H1 (cell line): ENCODE measurements at regions not wholly inside any gene's neighbourhood (a gene's known extent, or its start where the extent isn't known, plus 50 kb on each side); places are given as distances from the start of the nearest gene placed in this dataset.

Source experiments
- CTCF ChIA-PET: fragments of 300-600 bp; sonication (Branson Sonifier 250); formaldehyde crosslinking; loops from one replicate; lab custom pipeline; 2021; ENCODE audit not compliant: partially characterized antibody; lab: Charles Lee
- POLR2A ChIA-PET: fragments of 300-600 bp; sonication (Branson Sonifier 250); formaldehyde crosslinking; loops from one replicate; lab custom pipeline; 2021; ENCODE audit warnings: inconsistent platforms; ENCODE audit not compliant: partially characterized antibody; lab: Charles Lee
- DNase-seq, 2 experiments: peaks; one replicate each; pipeline versions ENCODE4 v3.0.0 to v3.0.0-alpha.2; 2010 to 2022; ENCODE audit warnings: low spot score in 2 of 2, low read depth in 1 of 2, mixed read lengths in 1 of 2
- FAIRE-seq: peaks from 2 replicates; lab custom pipeline; 2011; peaks lifted over from hg19 to GRCh38; lab: Jason Lieb, UNC
- H2AFZ ChIP-seq: 2 replicates; pipeline ENCODE4 v1.8.1; 2012; ENCODE audit warnings: low read length, inconsistent platforms
- H2AK5ac ChIP-seq: 2 replicates; pipeline ENCODE4 v1.6.1; 2013; ENCODE audit warnings: low read depth, low read length
- H2BK120ac ChIP-seq: replicated peaks from 2 replicates; pipeline ENCODE3; 2013; ENCODE audit warnings: low read depth, low read length, inconsistent platforms
- H2BK12ac ChIP-seq: 2 replicates; pipeline ENCODE4 v1.6.1; 2013; ENCODE audit warnings: low read depth, low read length
- H2BK15ac ChIP-seq: 2 replicates; pipeline ENCODE4 v1.6.1; 2013; ENCODE audit warnings: low read length
- H2BK20ac ChIP-seq: 2 replicates; pipeline ENCODE4 v1.6.1; 2013; ENCODE audit warnings: low read length
- H2BK5ac ChIP-seq: 2 replicates; pipeline ENCODE4 v1.6.1; 2013; ENCODE audit warnings: low read depth, low read length
- H3K14ac ChIP-seq: 2 replicates; pipeline ENCODE4 v1.6.1; 2013; ENCODE audit warnings: inconsistent platforms; ENCODE audit not compliant: insufficient read length
- H3K18ac ChIP-seq: 2 replicates; pipeline ENCODE4 v1.6.1; 2013; ENCODE audit warnings: low read length; ENCODE audit errors: extremely low read depth
- H3K23ac ChIP-seq: 2 replicates; pipeline ENCODE4 v1.6.1; 2013; ENCODE audit warnings: inconsistent platforms; ENCODE audit not compliant: insufficient read length
- H3K23me2 ChIP-seq: 2 replicates; pipeline ENCODE4 v1.6.1; 2013; ENCODE audit warnings: low read depth, low read length
- H3K27ac ChIP-seq: 2 replicates; pipeline ENCODE4 v1.6.1; 2011; ENCODE audit warnings: low read depth, low read length, inconsistent platforms
- H3K27me3 ChIP-seq, 4 experiments: replicated peaks in 1 of 4; 1 replicate in 1 of 4; 2 replicates in 3 of 4; pipeline versions ENCODE4 v1.6.1 to v1.8.1; 2011 to 2013; ENCODE audit warnings: low read length in 3 of 4, mild to moderate bottlenecking in 3 of 4, inconsistent platforms in 2 of 4, mixed read lengths in 2 of 4, moderate library complexity in 1 of 4; ENCODE audit not compliant: control insufficient read depth in 3 of 4, insufficient read depth in 3 of 4; ENCODE audit errors: extremely low read depth in 1 of 4
- H3K36me3 ChIP-seq, 4 experiments: 2 replicates each; pipeline versions ENCODE4 v1.6.1 to v1.8.1; 2011 to 2013; ENCODE audit warnings: mild to moderate bottlenecking in 4 of 4, low read length in 3 of 4, moderate library complexity in 2 of 4, control low read depth in 1 of 4, inconsistent platforms in 1 of 4; ENCODE audit not compliant: insufficient read depth in 4 of 4, control insufficient read depth in 2 of 4
- H3K4ac ChIP-seq: replicated peaks from 2 replicates; pipeline ENCODE3; 2013; ENCODE audit warnings: low read length, low read depth, mixed read lengths, inconsistent platforms; ENCODE audit not compliant: insufficient read length
- H3K4me1 ChIP-seq, 4 experiments: replicated peaks in 1 of 4; 1 replicate in 1 of 4; 2 replicates in 3 of 4; pipeline versions ENCODE4 v1.6.1 to v1.8.1; 2011 to 2013; ENCODE audit warnings: low read length in 3 of 4, inconsistent platforms in 2 of 4, mixed read lengths in 1 of 4; ENCODE audit not compliant: insufficient read depth in 4 of 4, control insufficient read depth in 3 of 4
- H3K4me2 ChIP-seq, 2 experiments: 2 replicates each; pipeline versions ENCODE4 v1.6.1 to v1.8.1; 2011 to 2013; ENCODE audit warnings: low read depth in 2 of 2, low read length in 2 of 2, control low read depth in 1 of 2, inconsistent platforms in 1 of 2, mild to moderate bottlenecking in 1 of 2; ENCODE audit not compliant: insufficient read depth in 1 of 2
- H3K4me3 ChIP-seq, 4 experiments: fragments of 200-600, 300-600 bp in 1 of 4; sonication (generic), shearing (Covaris generic), sonication (Bioruptor Twin) in 1 of 4; 2 replicates each; pipeline versions ENCODE4 v1.5.1 to v1.8.1; 2011 to 2016; ENCODE audit warnings: low read length in 4 of 4, low read depth in 3 of 4, control low read depth in 2 of 4, inconsistent platforms in 2 of 4, mild to moderate bottlenecking in 2 of 4, mixed read lengths in 1 of 4, moderate library complexity in 1 of 4; ENCODE audit not compliant: insufficient read depth in 2 of 4; ENCODE audit errors: extremely low read depth in 1 of 4
- H3K56ac ChIP-seq: replicated peaks from 2 replicates; pipeline ENCODE3; 2013; ENCODE audit warnings: low read depth, mild to moderate bottlenecking, mixed read lengths, low read length, inconsistent platforms; ENCODE audit not compliant: insufficient read length
- H3K79me1 ChIP-seq: 2 replicates; pipeline ENCODE4 v1.6.1; 2013; ENCODE audit warnings: low read depth, low read length, control low read depth
- H3K79me2 ChIP-seq, 2 experiments: 2 replicates each; pipeline versions ENCODE4 v1.6.1 to v1.8.1; 2012 to 2013; ENCODE audit warnings: low read length in 2 of 2, mild to moderate bottlenecking in 2 of 2, inconsistent platforms in 1 of 2; ENCODE audit not compliant: insufficient read depth in 2 of 2, control insufficient read depth in 1 of 2
- H3K9ac ChIP-seq, 4 experiments: replicated peaks in 1 of 4; 1 replicate in 1 of 4; 2 replicates in 3 of 4; pipeline versions ENCODE4 v1.6.1 to v1.8.1; 2011 to 2013; ENCODE audit warnings: low read depth in 3 of 4, low read length in 3 of 4, control low read depth in 2 of 4, mild to moderate bottlenecking in 2 of 4, moderate library complexity in 2 of 4, inconsistent platforms in 1 of 4; ENCODE audit errors: extremely low read depth in 1 of 4
- H3K9me3 ChIP-seq, 2 experiments: 2 replicates each; pipeline versions ENCODE4 v1.6.1 to v1.8.1; 2012 to 2013; ENCODE audit warnings: mild to moderate bottlenecking in 2 of 2, moderate library complexity in 2 of 2, control low read depth in 1 of 2, inconsistent platforms in 1 of 2, low read depth in 1 of 2, low read length in 1 of 2, mixed read lengths in 1 of 2; ENCODE audit not compliant: insufficient read depth in 2 of 2
- H4K20me1 ChIP-seq, 2 experiments: replicated peaks in 1 of 2; 2 replicates each; pipeline versions ENCODE3 to v1.8.1; 2011 to 2013; ENCODE audit warnings: inconsistent platforms in 2 of 2, low read length in 2 of 2, mild to moderate bottlenecking in 1 of 2; ENCODE audit not compliant: insufficient read depth in 2 of 2, control insufficient read depth in 1 of 2
- H4K5ac ChIP-seq: 2 replicates; pipeline ENCODE4 v1.6.1; 2013; ENCODE audit warnings: low read length, low read depth, mixed read lengths, inconsistent platforms; ENCODE audit not compliant: insufficient read length
- H4K8ac ChIP-seq: 2 replicates; pipeline ENCODE4 v1.8.0; 2013; ENCODE audit warnings: mild to moderate bottlenecking, moderate library complexity, low read length, inconsistent platforms; ENCODE audit not compliant: insufficient read depth; ENCODE audit errors: extremely low read depth
- H4K91ac ChIP-seq: replicated peaks from 2 replicates; pipeline ENCODE3; 2013; ENCODE audit warnings: low read length, mixed read lengths, inconsistent platforms; ENCODE audit not compliant: insufficient read length
- BACH1 ChIP-seq: IDR thresholded peaks from 2 replicates; pipeline ENCODE4 v1.6.1; 2012; ENCODE audit warnings: low read length, improper control_type of control experiment
- CHD1 ChIP-seq: IDR thresholded peaks from 2 replicates; pipeline ENCODE4 v1.6.1; 2012; ENCODE audit warnings: low read depth, low read length, improper control_type of control experiment
- EP300 ChIP-seq, 2 experiments: IDR thresholded peaks; 1 replicate in 1 of 2; 2 replicates in 1 of 2; pipeline ENCODE4 v1.6.1; 2011 to 2012; ENCODE audit warnings: low read depth in 2 of 2, low read length in 2 of 2, mild to moderate bottlenecking in 2 of 2, borderline replicate concordance in 1 of 2, inconsistent platforms in 1 of 2, moderate library complexity in 1 of 2
- EZH2 ChIP-seq: fragments of 200-600 bp; sonication (generic); IDR thresholded peaks from 2 replicates; pipeline ENCODE4 v1.7.1; 2012; ENCODE audit warnings: low read depth, mild to moderate bottlenecking, moderate library complexity, low read length, inconsistent platforms; ENCODE audit not compliant: severe bottlenecking
- FOSL1 ChIP-seq: IDR thresholded peaks from 2 replicates; pipeline ENCODE4 v1.6.1; 2011; ENCODE audit warnings: mild to moderate bottlenecking, low read depth, low read length, moderate library complexity; ENCODE audit not compliant: insufficient read depth
- SAP30 ChIP-seq: fragments of 300-600 bp; sonication (generic); IDR thresholded peaks from 2 replicates; pipeline ENCODE4 v1.7.1; 2012; ENCODE audit warnings: low read length, moderate library complexity, mild to moderate bottlenecking, inconsistent platforms; ENCODE audit not compliant: insufficient read depth, insufficient replicate concordance
- TCF12 ChIP-seq: IDR thresholded peaks from 2 replicates; pipeline ENCODE4 v1.6.1; 2011; ENCODE audit warnings: low read depth, mild to moderate bottlenecking, low read length
- WGBS, 2 experiments: shearing (Covaris generic) in 1 of 2; methylation state at CpG; one replicate each; pipeline versions ENCODE4 v1.1.6 to v1.1.7; 2013 to 2015; ENCODE audit warnings: low lambda C conversion rate in 2 of 2, mixed read lengths in 2 of 2, inconsistent platforms in 1 of 2, low coverage in 1 of 2, missing lambda C conversion rate in 1 of 2; ENCODE audit not compliant: insufficient replicate concordance in 2 of 2, insufficient coverage in 1 of 2, insufficient read length in 1 of 2; ENCODE audit errors: extremely low coverage in 1 of 2, missing lambda C conversion rate in 1 of 2; 5-methylcytosine and 5-hydroxymethylcytosine counted together

DNA sequence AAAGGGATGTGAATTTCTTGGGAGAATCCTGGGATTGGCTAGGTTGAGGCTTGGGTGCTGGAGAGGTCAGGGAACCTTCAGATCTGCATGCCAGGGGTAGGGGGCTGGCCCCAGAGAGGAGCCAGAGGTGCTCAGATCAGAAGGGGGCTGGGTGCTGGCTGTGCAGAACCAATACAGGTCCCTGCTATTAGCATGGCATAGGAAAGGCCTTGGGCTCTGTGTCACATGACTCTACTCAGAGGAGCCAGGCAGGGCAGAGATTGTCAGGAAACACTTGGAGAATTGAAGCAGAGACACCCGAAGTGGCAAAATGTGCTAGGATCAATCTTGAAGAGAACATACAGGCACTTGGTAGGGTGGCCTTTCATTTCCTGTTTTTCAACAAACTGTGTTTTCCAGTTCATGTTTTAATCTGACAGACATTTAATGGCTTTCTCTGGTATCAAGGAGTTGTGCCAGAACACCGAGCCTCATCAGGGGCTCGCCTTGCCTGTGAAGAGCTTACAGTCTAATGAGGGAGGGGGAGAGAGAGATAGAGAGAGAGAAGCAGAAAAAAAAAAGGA, 498.9 kb downstream of the RPS24 start:
- Histone ChIP-seq H3K36me3 (no peaks in the 10 kb centered on the region), H3K27ac (no peak overlapping the region), H3K79me2 (no peaks in the 10 kb centered on the region), H3K27me3 (no peaks in the 10 kb centered on the region), H4K8ac (no peak overlapping the region), H2AK5ac (no peak overlapping the region), H2BK12ac (no peak overlapping the region), H2AFZ (no peak overlapping the region), H3K9me3 (peaks cover 7 to 10% of the 10 kb centered on the region in 2 experiments; a peak in 2 of 4 replicates), H3K79me1 (no peaks in the 10 kb centered on the region), H3K4ac (no peak overlapping the region), H3K4me3 (no peak overlapping the region), H3K56ac (no peak overlapping the region), H3K4me1 (peaks cover 0 to 9% (median 4%) of the 10 kb centered on the region in 4 experiments; a peak in 3 of 7 replicates), H4K91ac (no peak overlapping the region), H3K23me2 (no peaks in the 10 kb centered on the region), H2BK20ac (no peak overlapping the region), H2BK5ac (no peak overlapping the region), H4K5ac (no peak overlapping the region), H3K9ac (no peak overlapping the region), H3K23ac (no peak overlapping the region), H4K20me1 (no peaks in the 10 kb centered on the region), H2BK120ac (no peak overlapping the region), H3K18ac (no peak overlapping the region), H2BK15ac (no peak overlapping the region), H3K14ac (no peak overlapping the region), H3K4me2 (no peak overlapping the region)
- FAIRE-seq (no peak), DNase-seq (no peak)
- WGBS, 2 experiments: 82% methylated on average over 3 of the region's 3 CpGs; no CpG with 5 or more reads in 1 of the 2 experiments
- POLR2A ChIA-PET: no interaction called here
- CTCF ChIA-PET: interaction anchor here (1.2 to 1.4 kb wide), 2 partner anchors 12 to 15 kb away, joined by 3 to 4 read pairs; no protein-coding TSS in a partner anchor
- TF ChIP-seq SAP30 (no peak), BACH1 (no peak), EP300 (IDR thresholded peaks at IDR 0.05; ENCODE audit: borderline replicate concordance in 1 of 2, low read depth in 2 of 2, low read length in 2 of 2) (no peak), FOSL1 (no peak), CHD1 (no peak), EZH2 (no peak), TCF12 (no peak)
